B cell (primary cell): ENCODE measurements at regions not wholly inside any gene's neighbourhood (a gene's known extent, or its start where the extent isn't known, plus 50 kb on each side); places are given as distances from the start of the nearest gene placed in this dataset.

ENCODE experiments used
- ATAC-seq: fragments of 200-7000 bp; cut with Tn5 transposase; one replicate; pipeline ENCODE4 v1.10.0; 2021; ENCODE audit warnings: low read depth, mild to moderate bottlenecking, moderate number of reproducible peaks, moderate library complexity
- CTCF ChIA-PET: fragments of 350-600 bp; sonication (Branson Sonifier 250); formaldehyde crosslinking; loops from one replicate; lab custom pipeline; 2021; ENCODE audit warnings: antibody characterized with exemption, inconsistent platforms; lab: Charles Lee
- POLR2A ChIA-PET: fragments of 350-600 bp; sonication (Branson Sonifier 250); formaldehyde crosslinking; loops from one replicate; lab custom pipeline; 2021; ENCODE audit warnings: antibody characterized with exemption; lab: Charles Lee
- DNase-seq: peaks from one replicate; pipeline ENCODE4 v3.0.0; 2013
- H2AFZ ChIP-seq: 2 replicates; pipeline ENCODE4 v1.6.1; 2012; ENCODE audit warnings: mild to moderate bottlenecking, low read depth, low read length; ENCODE audit not compliant: insufficient read depth, poor library complexity, severe bottlenecking
- H3K27ac ChIP-seq, 2 donors: 1 replicate in 1 of 2; 2 replicates in 1 of 2; pipeline ENCODE4 v1.5.1; 2012 to 2013; ENCODE audit warnings: low read length in 2 of 2, mild to moderate bottlenecking in 2 of 2, moderate library complexity in 1 of 2
- H3K27me3 ChIP-seq, 4 experiments: fragments of 200-600 bp in 1 of 4; sonication (generic) in 1 of 4; replicated peaks in 1 of 4; 1 replicate in 2 of 4; 2 replicates in 2 of 4; pipeline versions ENCODE4 v1.6.1 to v1.7.0; 2013 to 2016; ENCODE audit warnings: low read length in 3 of 4, mild to moderate bottlenecking in 2 of 4, mixed read lengths in 1 of 4, moderate library complexity in 1 of 4; ENCODE audit not compliant: insufficient read depth in 4 of 4, control insufficient read depth in 3 of 4; ENCODE audit errors: control extremely low read depth in 1 of 4
- H3K36me3 ChIP-seq, 2 experiments: replicated peaks in 1 of 2; 1 replicate in 1 of 2; 2 replicates in 1 of 2; pipeline versions ENCODE4 v1.6.1 to v1.7.1; 2013; ENCODE audit warnings: low read length in 1 of 2; ENCODE audit not compliant: insufficient read depth in 2 of 2, control insufficient read depth in 1 of 2; ENCODE audit errors: control extremely low read depth in 1 of 2, extremely low read depth in 1 of 2
- H3K4me1 ChIP-seq, 2 donors: fragments of 200-600 bp in 1 of 2; sonication (generic) in 1 of 2; 1 replicate in 1 of 2; 2 replicates in 1 of 2; pipeline versions ENCODE4 v1.5.1 to v1.6.1; 2013 to 2017; ENCODE audit warnings: low read length in 2 of 2; ENCODE audit not compliant: control insufficient read depth in 2 of 2, insufficient read depth in 2 of 2
- H3K4me2 ChIP-seq: replicated peaks from 2 replicates; pipeline ENCODE3; 2012; ENCODE audit warnings: mild to moderate bottlenecking, low read depth, low read length; ENCODE audit not compliant: poor library complexity, severe bottlenecking
- H3K4me3 ChIP-seq, 5 experiments: fragments of 200-600 bp in 1 of 5; sonication (generic) in 1 of 5; 1 replicate in 3 of 5; 2 replicates in 2 of 5; pipeline versions ENCODE4 v1.5.1 to v1.7.0; 2011 to 2016; ENCODE audit warnings: low read length in 4 of 5, mild to moderate bottlenecking in 4 of 5, low read depth in 2 of 5, control low read depth in 1 of 5, moderate library complexity in 1 of 5; ENCODE audit not compliant: insufficient read depth in 1 of 5; ENCODE audit errors: control extremely low read depth in 1 of 5, extremely low read depth in 1 of 5
- H3K79me2 ChIP-seq: fragments of 200-600 bp; sonication (generic); one replicate; pipeline ENCODE4 v1.6.0; 2016; ENCODE audit warnings: low read length; ENCODE audit not compliant: control insufficient read depth, insufficient read depth
- H3K9ac ChIP-seq: fragments of 200-600 bp; sonication (generic); 2 replicates; pipeline ENCODE4 v1.6.1; 2017; ENCODE audit warnings: mild to moderate bottlenecking, low read length, moderate library complexity
- H3K9me3 ChIP-seq, 3 donors: one replicate each; pipeline versions ENCODE4 v1.6.1 to v1.7.1; 2013; ENCODE audit warnings: low read length in 2 of 3; ENCODE audit not compliant: control insufficient read depth in 2 of 3, insufficient read depth in 1 of 3; ENCODE audit errors: control extremely low read depth in 1 of 3
- H4K20me1 ChIP-seq: 2 replicates; pipeline ENCODE4 v1.6.0; 2012; ENCODE audit warnings: mild to moderate bottlenecking, low read length; ENCODE audit not compliant: insufficient read depth, control insufficient read depth, poor library complexity, severe bottlenecking
- H3K27ac Mint-ChIP-seq: one replicate; pipeline ENCODE4 v1.8.0; 2021; ENCODE audit warnings: mixed read lengths
- H3K27me3 Mint-ChIP-seq: one replicate; pipeline ENCODE4 v1.8.0; 2021; ENCODE audit warnings: mixed read lengths
- H3K4me1 Mint-ChIP-seq: one replicate; pipeline ENCODE4 v1.8.0; 2021; ENCODE audit warnings: mixed read lengths
- H3K4me3 Mint-ChIP-seq: one replicate; pipeline ENCODE4 v1.8.0; 2021; ENCODE audit warnings: mixed read lengths
- H3K9me3 Mint-ChIP-seq: one replicate; pipeline ENCODE4 v1.8.0; 2022; ENCODE audit warnings: mixed read lengths; ENCODE audit not compliant: insufficient read depth
- EZH2 ChIP-seq: IDR thresholded peaks from 2 replicates; pipeline ENCODE4 v1.6.1; 2012; ENCODE audit warnings: borderline replicate concordance, low read depth, mild to moderate bottlenecking, moderate library complexity, low read length; ENCODE audit not compliant: insufficient read depth, poor library complexity, severe bottlenecking
- whole genome bisulfite sequencing: methylation state at CpG from one replicate; pipeline ENCODE4 v1.1.5; 2013; ENCODE audit warnings: missing lambda C conversion rate; ENCODE audit not compliant: insufficient coverage; 5-methylcytosine and 5-hydroxymethylcytosine counted together
- intact Hi-C: fragments of 100-400 bp; cut with micrococcal nuclease; formaldehyde crosslinking; loops from one replicate; pipeline ENCODE4 v1.10.0; 2022
- TF ChIP-seq, protein P1 (sequence below): fragments of 200-600 bp; IDR thresholded peaks from one replicate; pipeline ENCODE4 v1.8.0; 2022; ENCODE audit warnings: antibody characterized with exemption, mild to moderate bottlenecking

DNA sequence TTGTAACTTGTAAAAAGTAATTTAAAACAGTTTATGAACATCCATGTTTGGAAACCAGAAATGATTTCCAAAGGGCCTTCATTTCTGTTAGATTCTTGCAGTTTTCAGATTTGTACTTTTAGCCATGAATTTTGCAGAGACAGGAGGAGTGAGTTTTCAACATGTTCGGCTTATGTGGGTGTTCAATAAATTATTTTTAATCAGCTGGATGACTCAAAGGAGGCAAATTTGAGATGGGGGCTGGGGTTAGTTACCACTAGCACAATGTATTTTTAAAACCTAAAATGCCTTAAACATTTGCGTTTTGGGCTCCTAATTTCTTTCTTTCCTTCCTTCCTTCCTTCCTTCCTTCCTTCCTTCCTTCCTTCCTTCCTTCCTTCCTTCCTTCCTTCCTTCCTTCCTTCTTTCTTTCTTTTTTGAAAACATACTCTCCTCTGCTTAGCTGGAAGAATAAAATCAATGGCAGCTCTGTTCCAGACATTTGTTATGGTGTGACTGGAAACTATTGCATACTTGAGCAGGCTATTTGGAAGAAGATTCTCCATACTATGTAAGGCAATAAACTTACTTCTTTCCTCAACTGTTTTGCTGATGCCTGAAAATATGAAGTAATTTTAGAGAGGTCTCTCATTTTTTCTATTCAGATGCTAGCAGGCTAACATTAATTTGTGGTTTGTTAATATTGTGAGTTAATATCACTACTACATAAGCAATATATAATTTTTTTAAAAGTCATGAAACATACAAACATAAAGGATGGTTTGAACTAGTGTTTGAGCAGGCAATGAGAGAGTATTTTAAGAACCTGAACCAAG is 394.4 kb downstream of the NYAP2 start:
- Histone ChIP-seq H3K4me3 (no peak overlapping the region), H3K79me2 (no peaks in the 10 kb centered on the region), H2AFZ (no peak overlapping the region), H3K9me3 (no peaks in the 10 kb centered on the region), H3K9ac (no peak overlapping the region), H4K20me1 (no peaks in the 10 kb centered on the region), H3K27ac (no peak overlapping the region), H3K4me2 (no peak overlapping the region), H3K36me3 (no peaks in the 10 kb centered on the region), H3K27me3 (no peaks in the 10 kb centered on the region), H3K4me1 (no peaks in the 10 kb centered on the region)
- H3K27me3 Mint-ChIP-seq, result peaks cover 4% of the 10 kb centered on the region
- no peak overlapping the region for H3K4me3 Mint-ChIP-seq
- ChIA-PET CTCF (no interaction called here), POLR2A (no interaction called here)
- no peaks in the 10 kb centered on the region for H3K9me3 Mint-ChIP-seq
- intact Hi-C loops, result no loop called here
- H3K4me1 Mint-ChIP-seq, result no peaks in the 10 kb centered on the region
- H3K27ac Mint-ChIP-seq, result no peak overlapping the region
- no peak for DNase-seq
- no peak for TF ChIP-seq EZH2
- TF ChIP-seq, protein P1, sequence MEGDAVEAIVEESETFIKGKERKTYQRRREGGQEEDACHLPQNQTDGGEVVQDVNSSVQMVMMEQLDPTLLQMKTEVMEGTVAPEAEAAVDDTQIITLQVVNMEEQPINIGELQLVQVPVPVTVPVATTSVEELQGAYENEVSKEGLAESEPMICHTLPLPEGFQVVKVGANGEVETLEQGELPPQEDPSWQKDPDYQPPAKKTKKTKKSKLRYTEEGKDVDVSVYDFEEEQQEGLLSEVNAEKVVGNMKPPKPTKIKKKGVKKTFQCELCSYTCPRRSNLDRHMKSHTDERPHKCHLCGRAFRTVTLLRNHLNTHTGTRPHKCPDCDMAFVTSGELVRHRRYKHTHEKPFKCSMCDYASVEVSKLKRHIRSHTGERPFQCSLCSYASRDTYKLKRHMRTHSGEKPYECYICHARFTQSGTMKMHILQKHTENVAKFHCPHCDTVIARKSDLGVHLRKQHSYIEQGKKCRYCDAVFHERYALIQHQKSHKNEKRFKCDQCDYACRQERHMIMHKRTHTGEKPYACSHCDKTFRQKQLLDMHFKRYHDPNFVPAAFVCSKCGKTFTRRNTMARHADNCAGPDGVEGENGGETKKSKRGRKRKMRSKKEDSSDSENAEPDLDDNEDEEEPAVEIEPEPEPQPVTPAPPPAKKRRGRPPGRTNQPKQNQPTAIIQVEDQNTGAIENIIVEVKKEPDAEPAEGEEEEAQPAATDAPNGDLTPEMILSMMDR, result no peak
- no CpG with 5 or more reads among the region's 2 CpGs for WGBS
- ATAC-seq, result no peak

DNA sequence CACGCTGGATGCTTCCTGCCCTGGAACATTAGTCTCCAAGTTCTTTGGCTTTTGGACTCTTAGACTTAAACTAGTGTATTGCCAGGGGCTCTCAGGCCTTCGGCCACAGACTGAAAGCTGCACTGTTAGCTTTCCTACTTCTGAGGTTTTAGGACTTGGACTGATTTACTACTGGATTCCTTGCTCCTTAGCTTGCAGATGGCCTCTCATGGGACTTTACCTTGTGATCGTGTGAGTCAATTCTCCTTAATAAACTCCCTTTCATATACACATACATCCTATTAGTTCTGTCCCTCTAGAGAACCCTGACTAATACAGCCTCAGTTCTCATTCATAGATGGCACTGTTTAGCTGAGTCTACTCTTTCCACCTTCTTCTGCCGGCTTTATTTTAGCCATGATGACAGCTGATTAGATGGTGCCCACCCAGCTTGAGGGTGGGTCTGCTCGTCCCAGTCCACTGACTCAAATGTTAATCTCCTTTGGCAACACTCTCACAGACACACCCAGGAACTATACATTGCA is 389.1 kb downstream of the NYAP2 start:
- TF ChIP-seq EZH2, result no peak
- TF ChIP-seq, protein P1, result no peak
- Mint-ChIP-seq H3K4me1 (no peaks in the 10 kb centered on the region), H3K4me3 (no peak overlapping the region), H3K9me3 (no peaks in the 10 kb centered on the region), H3K27ac (no peak overlapping the region), H3K27me3 (no peaks in the 10 kb centered on the region)
- intact Hi-C loops, result no loop called here
- no peaks in the 10 kb centered on the region for H3K9me3 ChIP-seq
- 74% methylated on average over 5 of the region's 5 CpGs for WGBS
- no peaks in the 10 kb centered on the region for H3K36me3 ChIP-seq
- no peak overlapping the region for H3K27ac ChIP-seq
- no peaks in the 10 kb centered on the region for H3K27me3 ChIP-seq
- H4K20me1 ChIP-seq, result no peaks in the 10 kb centered on the region
- POLR2A ChIA-PET, result no interaction called here
- H3K4me3 ChIP-seq, result no peak overlapping the region
- H3K4me1 ChIP-seq, result no peaks in the 10 kb centered on the region
- no peaks in the 10 kb centered on the region for H3K79me2 ChIP-seq
- no peak for DNase-seq
- ATAC-seq, result no peak
- H2AFZ ChIP-seq, result no peak overlapping the region
- no peak overlapping the region for H3K9ac ChIP-seq
- H3K4me2 ChIP-seq, result no peak overlapping the region
- CTCF ChIA-PET, result interaction anchor here (1.4 kb wide), 1 partner anchor 9 kb away, joined by 3 read pairs; no protein-coding TSS in a partner anchor
